HuH-7 (cell line): ENCODE measurements at regions not wholly inside any gene's neighbourhood (a gene's known extent, or its start where the extent isn't known, plus 50 kb on each side); places are given as distances from the start of the nearest gene placed in this dataset.
"Not testable (repeated sequence)": the region's sequence is repeated elsewhere in the genome, so short reads cannot be mapped to it uniquely, and the experiment has no call there.

ENCODE experiments used
- DNase-seq: peaks from one replicate; pipeline ENCODE4 v3.0.0; 2011; ENCODE audit warnings: low spot score

- DNase-seq: no peak
Observed at GRCh38 chr3:118765636-118766305, 268.9 kb downstream of the IGSF11 start.

DNA sequence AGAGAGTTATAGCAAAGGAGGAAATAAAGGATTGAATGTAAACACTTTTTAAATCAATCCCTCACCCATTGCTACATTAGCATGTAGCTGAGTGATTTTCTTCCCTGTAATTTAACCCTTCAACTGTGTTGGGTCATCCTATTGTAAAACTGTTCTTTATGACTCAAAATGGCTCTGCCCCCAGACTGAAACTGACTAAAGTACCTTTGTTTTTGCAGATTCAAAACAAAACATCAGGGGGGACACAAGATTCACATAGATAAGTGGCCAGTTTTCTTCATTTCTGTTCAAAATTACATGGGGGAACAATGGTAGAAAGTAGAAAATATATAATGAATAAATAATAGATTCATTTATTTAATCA, 268.4 kb downstream of the IGSF11 start:
- DNase-seq: no peak

- DNase-seq: no peak
Observed at GRCh38 chr3:118772036-118772435, 262.6 kb downstream of the IGSF11 start.

DNA sequence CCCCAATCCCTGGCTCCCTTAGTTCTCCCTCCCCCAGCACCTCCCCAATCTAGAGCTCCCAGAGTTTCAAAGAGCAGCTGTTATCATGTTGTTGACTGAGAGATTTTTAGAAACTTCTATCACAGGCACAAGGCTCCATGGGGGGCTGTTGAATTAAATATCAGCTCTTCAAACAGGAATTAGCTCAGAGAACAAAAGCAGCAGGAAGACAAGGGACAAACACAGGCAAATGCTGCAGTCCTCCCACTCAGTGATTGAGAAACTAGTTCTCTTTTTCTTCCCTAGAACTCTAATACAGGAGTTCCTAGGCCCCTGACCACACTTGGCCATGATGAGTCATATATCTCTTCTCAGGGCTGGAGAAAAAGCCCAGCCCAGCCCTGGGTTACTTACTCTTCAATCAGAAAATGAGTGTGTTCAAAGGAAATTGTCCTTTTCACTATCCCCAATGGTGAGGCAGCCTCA, 262.1 kb downstream of the IGSF11 start:
- no peak for DNase-seq

DNA sequence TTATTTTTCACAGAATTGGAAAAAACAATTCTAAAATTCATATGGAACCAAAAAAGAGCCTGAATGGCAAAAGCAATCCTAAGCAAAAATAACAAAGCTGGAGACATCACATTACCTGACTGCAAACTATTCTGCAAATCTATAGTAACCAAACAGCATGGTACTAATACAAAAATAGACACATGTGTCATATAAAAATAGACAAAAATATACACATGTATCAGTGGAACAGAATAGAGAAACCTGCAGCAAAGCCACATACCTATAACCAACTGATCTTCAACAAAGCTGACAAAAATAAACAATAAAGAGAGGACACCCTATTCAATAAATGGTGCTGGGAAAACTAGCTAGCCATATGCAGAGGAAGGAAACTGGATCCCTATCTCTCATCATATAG, 259.6 kb downstream of the IGSF11 start:
- DNase-seq: no peak

GRCh38 chr3:118778201-118778600, 256.4 kb downstream of the IGSF11 start:
- DNase-seq: no peak

GRCh38 chr3:118781232-118781631, 253.4 kb downstream of the IGSF11 start:
- no peak for DNase-seq

DNA sequence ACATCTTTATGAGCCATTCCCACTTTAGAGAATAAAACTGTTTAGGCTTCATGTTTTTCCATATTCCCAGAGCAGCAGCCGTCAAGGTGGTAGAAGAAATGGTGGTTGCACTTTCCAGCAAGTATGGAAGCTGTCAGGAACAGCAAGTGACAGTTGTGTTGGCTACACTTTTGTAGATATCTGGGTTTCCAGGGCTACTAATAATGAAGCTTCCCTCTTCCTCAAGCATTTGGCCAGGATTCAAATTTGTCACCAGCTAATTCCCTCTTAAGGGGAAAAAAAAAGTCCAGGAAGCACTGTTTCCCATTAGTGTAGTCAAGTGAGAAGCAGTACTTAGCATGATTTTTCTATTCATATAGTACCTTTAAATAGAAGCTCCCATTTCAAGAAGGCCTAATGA, 252.8 kb downstream of the IGSF11 start:
- DNase-seq: no peak

GRCh38 chr3:118782755-118783202, 251.9 kb downstream of the IGSF11 start:
- no peak for DNase-seq

DNA sequence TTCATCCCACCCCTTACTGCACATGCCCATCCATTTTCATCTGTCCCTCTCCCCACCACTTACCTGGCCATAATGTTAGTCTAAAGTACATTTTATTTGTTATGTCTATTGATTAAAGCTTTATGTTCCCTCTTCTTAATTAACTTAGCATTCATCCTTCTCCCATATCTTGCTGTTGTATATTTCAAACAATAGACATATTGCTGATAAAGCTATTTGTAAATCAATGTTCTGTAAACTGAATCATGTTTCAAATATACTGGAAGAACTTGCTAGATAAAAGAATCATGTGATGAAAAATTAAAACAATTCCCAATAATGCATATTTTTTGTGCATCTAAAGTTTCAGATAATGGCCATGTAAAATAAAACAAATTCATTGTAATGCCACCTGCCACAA, 249.2 kb downstream of the IGSF11 start:
- DNase-seq: no peak

DNA sequence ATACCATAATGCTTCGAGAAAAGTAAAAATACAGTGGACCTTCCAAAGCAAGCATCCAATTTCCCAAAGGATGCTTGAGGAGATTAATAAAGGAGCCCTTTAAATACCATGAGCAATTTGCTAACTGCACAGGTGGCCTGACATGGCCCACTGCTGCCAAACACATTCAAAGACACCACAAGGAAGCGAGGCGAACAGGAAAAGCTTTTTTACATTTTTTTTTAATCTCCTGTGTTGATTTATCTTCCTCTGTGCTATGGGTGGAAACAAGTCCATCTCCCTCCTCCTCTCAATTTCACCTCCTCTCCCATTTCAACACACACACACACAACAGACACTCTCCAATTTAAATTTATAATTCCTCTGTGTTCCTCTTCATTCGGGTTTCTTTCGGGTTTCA, 243.4 kb downstream of the IGSF11 start:
- DNase-seq: no peak

DNA sequence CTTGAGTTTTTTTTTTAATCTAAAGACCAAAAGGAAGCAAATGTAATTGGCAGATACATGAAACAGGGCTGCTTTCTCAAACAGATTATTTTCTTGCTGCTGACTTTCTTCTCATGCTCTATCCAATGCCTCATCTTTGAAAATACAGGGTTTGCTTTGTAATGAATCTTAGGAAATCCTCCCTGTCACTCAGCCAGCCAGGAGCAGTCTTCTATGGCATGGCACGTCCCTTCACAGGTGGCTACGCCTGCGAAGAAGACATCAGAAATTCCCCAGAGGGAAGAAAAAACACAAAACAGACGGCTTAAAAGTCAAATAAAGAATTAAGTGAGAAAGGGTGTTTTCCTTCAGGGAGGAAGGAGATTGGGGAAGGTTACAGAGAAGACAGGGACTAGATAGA, 242.5 kb downstream of the IGSF11 start:
- no peak for DNase-seq

DNA sequence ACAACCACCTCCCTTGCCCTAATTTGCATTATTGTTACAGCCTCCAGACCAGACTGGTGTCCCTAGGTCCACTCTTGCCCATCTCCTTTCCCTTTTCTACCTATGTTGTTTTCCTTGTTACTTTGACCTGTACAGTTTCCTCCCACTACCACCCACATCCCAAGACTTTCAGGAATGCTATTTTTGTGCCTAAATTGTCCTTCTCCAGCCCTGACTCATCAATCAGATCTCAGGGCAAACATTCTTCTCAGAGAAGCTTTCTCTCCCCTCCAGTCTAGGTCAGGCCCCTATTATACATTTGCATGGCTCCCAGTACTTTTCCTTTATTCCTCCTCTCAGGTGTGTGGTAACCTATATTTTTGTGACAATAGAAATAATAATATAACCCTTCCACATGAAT, 241.5 kb downstream of the IGSF11 start:
- no peak for DNase-seq

DNA sequence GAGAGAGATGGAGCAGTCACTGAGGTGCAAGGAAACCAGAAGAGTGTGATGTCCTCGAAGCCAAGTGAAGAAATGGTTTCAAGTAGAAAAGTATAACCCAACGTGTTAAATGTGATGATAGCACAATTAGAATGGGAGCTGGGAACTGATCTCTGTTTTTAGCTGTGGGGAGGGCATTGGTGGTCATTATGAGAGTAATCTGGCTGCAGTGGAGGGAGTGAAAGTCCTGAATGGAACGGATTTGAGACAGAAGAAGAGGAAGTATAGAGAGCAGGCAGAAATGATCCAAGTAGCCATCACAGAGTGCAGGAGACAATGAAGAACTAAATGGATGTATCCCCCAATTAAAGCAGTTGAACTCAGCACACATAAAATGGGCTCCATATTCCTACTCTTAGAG, 235.3 kb downstream of the IGSF11 start:
- no peak for DNase-seq

DNA sequence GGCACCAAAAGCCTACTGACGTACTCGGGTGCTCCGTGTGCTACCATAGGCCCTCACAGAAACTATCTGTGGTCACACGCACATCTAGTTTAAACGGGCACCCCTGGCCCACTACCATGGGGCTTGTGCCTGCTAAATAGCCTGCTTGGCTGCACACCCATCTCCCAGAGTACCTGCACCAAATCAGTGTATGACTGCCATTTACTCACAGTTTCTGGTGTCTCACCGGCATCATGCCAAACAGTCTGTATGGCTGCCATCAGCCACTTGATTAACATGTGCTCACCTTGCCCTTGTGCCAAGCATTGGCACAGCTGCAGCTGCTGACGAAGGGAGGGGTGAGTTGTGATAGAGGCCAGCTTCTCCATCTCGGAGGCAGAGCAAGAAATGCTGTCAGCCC, 232.7 kb downstream of the IGSF11 start:
- DNase-seq: no peak

DNA sequence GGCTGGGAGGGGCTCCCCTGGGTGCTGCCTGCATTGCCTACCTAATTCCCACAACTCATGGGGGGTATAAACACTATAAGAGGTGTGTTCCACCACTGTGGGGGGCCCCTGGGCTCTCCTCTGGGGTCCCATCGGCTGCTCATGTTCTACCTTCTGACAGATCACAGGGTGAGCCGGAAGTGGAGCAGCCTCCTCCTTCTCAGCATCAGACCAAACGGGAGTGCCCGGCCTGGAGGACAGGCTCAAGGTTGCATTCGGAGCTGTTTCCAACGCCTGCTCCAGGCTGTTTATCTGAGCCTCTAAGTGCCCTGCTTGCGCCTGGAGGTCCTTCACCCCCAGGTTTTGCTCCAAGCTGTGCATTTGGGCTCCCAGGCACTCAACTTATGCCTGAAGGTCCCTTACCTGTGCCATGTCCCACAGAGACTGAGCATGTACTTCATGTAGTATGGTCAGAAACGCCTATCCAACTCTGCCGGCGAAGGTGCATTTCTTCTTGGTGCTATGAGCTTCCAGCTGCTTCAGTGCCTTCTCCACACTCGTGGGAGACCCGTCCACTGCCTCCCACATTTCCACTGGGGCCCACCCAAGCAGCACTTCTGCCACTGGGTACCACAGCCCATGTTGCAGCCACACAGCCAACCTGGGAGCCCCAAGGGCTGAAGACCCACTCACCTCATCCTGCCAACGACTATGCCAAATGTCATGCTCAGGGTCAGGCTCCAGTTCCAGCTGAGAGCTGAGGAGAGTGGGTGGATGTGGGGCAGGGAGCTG, 232.1 kb downstream of the IGSF11 start:
- DNase-seq: no peak

GRCh38 chr3:118803096-118803476, 231.6 kb downstream of the IGSF11 start:
- no peak for DNase-seq

GRCh38 chr3:118805007-118805406, 229.6 kb downstream of the IGSF11 start:
- no peak for DNase-seq

DNA sequence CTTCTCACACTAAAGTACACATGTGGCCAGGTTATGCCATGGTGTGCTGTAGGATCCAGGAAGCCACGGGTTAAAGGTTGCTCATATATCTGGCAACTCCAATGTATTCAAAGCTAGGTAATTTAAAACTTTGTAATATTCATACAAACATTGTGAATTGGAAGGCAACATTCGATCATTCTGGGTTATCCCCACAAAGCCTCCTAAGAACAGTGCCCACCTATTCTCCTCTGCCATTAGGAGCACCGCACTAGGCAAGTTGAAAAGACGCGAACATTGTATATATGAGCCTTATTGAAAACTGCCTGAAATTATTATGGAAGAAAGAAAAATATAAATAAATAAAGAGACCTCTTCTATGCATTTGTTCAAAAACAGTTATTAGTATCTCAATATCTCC, 228.2 kb downstream of the IGSF11 start:
- no peak for DNase-seq

DNA sequence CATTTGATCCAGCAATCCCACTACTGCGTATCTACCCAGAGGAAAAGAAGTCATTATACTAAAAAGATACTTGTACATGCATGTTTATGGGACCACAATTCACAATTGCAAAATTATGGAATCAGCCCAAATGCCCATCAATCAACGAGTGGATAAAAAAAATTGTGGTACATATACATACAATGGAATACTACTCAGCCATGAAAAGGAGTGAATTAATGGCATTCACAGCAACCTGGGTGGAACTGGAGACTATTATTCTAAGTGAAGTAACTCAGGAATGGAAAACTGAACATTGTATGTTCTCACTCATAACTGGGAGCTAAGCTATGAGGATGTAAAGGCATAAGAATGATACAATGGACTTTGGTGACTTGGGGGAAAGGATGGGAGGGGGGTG, 227.3 kb downstream of the IGSF11 start:
- not testable (repeated sequence) for DNase-seq

- DNase-seq: no peak
Observed at GRCh38 chr3:118808723-118809122, 225.9 kb downstream of the IGSF11 start.

GRCh38 chr3:118809696-118810498, 224.7 kb downstream of the IGSF11 start:
- no peak for DNase-seq

GRCh38 chr3:118810499-118811035, 224.1 kb downstream of the IGSF11 start:
- DNase-seq: no peak
